GM12864 (cell line): ENCODE measurements at regions not wholly inside any gene's neighbourhood (a gene's known extent, or its start where the extent isn't known, plus 50 kb on each side); places are given as distances from the start of the nearest gene placed in this dataset.
"Not testable (repeated sequence)": the region's sequence is repeated elsewhere in the genome, so short reads cannot be mapped to it uniquely, and the experiment has no call there.

ENCODE experiments used
- DNase-seq: peaks from one replicate; pipeline ENCODE4 v3.0.0-alpha.2; 2011; ENCODE audit warnings: low read depth
- H3K4me3 ChIP-seq: 2 replicates; pipeline ENCODE4 v1.5.1; 2011; ENCODE audit warnings: mild to moderate bottlenecking, low read depth, low read length, control low read depth
- TF ChIP-seq, protein P1 (sequence below): IDR thresholded peaks from 2 replicates; pipeline ENCODE4 v1.5.1; 2011; ENCODE audit warnings: low read depth, mild to moderate bottlenecking, moderate library complexity, low read length, control low read depth, inconsistent platforms; ENCODE audit errors: missing control alignments

DNA sequence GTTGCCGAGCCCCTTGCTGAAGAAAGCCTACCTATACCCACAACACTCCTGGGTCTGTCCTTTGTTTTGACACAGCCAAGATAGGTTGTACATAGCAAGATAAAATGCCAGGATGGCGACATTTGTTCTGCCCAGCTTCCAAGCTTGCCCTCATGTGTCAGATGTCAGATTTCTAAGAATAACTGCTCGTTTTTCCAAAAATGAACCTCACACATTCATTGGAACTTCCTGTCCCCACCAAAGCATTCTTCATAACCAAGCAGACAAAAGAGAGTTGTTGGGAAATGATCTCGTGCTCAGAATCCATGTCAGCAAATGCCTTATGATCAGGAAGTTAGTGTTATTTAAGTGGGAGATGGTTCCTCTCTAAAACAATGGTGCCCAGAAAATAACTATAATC, 210.1 kb downstream of the ZNF608 start:
- no peak for DNase-seq

DNA sequence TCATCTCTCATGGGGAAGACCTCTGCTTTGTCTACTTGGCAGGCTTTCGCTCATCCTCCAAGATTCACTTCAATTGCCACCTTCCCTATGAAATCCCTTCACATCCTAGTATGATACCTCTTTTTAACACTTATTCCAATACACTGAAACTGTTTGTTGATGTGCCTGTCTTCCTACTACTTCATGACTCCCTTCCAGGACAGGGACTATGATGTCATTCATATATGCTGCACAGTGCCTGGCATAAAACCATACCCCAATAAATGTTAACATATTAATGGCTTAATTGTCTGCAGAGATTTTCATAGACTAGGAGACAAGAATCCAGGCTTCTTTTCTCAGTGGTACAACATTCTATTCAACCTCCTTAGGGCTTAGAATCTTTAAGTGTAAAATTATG, 215.5 kb downstream of the ZNF608 start:
- TF ChIP-seq, protein P1, sequence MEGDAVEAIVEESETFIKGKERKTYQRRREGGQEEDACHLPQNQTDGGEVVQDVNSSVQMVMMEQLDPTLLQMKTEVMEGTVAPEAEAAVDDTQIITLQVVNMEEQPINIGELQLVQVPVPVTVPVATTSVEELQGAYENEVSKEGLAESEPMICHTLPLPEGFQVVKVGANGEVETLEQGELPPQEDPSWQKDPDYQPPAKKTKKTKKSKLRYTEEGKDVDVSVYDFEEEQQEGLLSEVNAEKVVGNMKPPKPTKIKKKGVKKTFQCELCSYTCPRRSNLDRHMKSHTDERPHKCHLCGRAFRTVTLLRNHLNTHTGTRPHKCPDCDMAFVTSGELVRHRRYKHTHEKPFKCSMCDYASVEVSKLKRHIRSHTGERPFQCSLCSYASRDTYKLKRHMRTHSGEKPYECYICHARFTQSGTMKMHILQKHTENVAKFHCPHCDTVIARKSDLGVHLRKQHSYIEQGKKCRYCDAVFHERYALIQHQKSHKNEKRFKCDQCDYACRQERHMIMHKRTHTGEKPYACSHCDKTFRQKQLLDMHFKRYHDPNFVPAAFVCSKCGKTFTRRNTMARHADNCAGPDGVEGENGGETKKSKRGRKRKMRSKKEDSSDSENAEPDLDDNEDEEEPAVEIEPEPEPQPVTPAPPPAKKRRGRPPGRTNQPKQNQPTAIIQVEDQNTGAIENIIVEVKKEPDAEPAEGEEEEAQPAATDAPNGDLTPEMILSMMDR, result no peak
- H3K4me3 ChIP-seq, result no peak overlapping the region
- DNase-seq, result no peak

More for the DNA sequence above, 210.1 kb downstream of the ZNF608 start:
- H3K4me3 ChIP-seq, result no peak overlapping the region
- TF ChIP-seq, protein P1, result no peak

DNA sequence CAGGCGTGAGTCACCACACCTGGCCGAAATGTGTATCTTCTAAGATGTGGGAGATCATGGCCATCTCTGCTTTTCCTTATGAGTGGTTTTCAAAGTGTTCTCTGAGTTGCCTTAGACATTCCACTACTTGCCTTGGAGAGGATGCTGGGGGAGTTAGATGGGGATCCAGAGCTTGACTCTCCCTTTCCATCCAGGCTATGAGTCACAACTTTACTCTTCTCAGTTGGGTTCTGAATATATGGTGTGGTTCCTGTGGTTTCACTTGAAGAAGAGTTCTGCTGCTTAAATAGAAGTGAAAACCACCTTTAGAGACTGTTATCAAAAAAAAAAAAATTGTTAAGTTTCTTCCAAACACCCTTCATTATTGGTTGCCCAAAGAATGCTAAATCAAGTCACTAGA, 217.6 kb downstream of the ZNF608 start:
- no peak overlapping the region for H3K4me3 ChIP-seq
- TF ChIP-seq, protein P1, result no peak
- peak; percentile 61 for DNase-seq

DNA sequence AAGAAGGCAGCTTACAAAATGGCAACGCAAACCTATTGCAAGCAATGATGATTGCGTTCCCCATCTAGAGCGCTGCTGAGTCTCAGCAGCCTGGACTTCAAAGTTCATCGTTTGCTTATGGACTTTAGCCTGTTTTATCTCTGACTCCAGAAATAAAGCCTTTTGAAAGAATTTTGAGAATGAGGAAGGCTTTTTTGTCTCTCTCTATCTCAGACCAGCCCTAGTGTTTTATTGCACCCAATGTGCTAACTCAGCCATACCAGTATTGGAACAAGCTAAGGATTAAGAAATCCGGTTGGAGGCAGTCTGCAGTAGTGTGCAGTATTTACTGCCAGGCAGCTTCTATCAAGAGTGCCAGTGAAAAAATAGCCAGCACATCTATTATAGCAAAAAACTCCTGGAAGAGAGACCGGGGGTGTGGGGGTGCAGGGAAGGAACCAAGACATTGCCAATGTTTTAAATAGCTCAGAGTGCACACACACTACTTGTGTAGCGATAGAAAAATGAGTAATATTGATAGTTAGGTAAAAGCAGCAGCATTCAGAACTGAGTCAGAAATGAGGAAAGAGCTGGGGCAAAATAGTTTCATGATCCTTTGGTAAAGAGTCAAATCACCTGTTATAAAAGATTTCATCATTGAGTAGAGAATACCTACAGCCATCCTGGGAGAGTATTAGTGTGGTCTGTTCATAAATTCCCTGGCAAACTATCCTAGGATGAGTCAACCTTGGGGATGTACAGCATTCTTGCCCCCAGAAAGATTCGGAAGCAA, 219.0 kb downstream of the ZNF608 start:
- no peak for DNase-seq
- H3K4me3 ChIP-seq, result no peak overlapping the region
- TF ChIP-seq, protein P1, result no peak

DNA sequence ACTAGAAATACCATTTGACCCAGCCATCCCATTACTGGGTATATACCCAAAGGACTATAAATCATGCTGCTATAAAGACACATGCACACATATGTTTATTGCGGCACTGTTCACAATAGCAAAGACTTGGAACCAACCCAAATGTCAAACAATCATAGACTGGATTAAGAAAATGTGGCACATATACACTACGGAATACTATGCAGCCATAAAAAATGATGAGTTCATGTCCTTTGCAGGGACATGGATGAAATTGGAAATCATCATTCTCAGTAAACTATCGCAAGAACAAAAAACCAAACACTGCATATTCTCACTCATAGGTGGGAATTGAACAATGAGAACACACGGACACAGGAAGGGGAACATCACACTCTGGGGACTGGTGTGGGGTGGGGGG, 220.4 kb downstream of the ZNF608 start:
- not testable (repeated sequence) for H3K4me3 ChIP-seq, DNase-seq

DNA sequence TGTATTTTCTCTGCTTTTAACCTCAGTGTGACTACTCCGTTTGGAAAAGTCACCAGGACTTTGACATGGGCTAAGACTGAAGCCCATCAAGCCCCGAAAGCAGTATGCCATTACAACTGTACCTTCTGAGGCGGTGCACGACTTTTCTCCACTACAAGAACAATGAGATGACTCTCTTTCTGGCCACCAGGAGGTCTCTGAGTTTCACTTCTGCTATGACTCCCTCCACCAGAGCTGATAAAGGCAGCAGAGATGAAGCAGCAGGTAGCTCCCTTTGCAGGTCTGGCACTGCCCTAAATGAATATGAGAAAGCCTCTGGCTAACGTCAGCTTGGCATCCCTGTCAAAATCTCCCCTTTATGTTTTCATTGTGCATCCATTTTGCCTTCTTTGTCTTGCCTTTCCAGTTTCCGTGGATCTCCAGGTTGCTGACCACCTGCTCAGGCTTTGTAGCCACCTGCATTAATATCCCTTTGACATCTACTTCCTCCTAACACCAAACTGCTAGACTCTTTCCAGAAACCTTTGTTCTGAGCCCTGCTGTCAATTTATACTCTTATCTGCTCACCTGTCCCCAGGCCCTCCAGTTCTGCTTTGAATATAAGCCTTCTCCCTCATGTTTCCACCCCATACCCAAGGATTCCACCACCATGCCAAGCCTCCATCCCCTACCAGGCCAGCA, 221.7 kb downstream of the ZNF608 start:
- no peak overlapping the region for H3K4me3 ChIP-seq
- TF ChIP-seq, protein P1, result peak; percentile 74
- peak; percentile 87 for DNase-seq

DNA sequence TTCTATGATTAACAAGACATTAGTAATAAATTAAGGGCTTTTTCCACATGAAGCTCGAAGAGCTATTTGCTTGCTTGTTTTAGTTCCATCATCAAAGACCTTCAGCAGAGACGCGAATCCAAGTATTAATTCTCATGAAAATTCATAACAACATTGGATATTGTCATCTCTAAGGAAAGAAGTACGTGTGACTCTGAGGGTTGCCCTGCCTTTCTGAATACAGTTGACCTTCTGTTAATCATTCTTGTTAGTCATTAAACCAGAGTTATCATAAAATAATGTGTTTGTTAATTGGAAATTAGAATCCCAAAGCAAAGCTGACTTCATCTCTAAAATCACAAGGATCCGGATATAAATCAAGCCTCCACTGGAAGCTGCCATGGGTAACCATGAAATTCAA, 222.5 kb downstream of the ZNF608 start:
- TF ChIP-seq, protein P1, result no peak
- no peak overlapping the region for H3K4me3 ChIP-seq
- DNase-seq, result no peak
